Liver (tissue), 8 donors: ENCODE measurements at regions not wholly inside any gene's neighbourhood (a gene's known extent, or its start where the extent isn't known, plus 50 kb on each side); places are given as distances from the start of the nearest gene placed in this dataset.

Experiments
- DNase-seq: peaks from one replicate; pipeline ENCODE4 v3.0.0-alpha.2; 2017; ENCODE audit warnings: low spot score
- H3K27ac ChIP-seq, 2 donors: one replicate each; pipeline ENCODE4 v1.7.0; 2013; ENCODE audit warnings: inconsistent platforms in 2 of 2, low read length in 2 of 2, control low read depth in 1 of 2, low read depth in 1 of 2, mild to moderate bottlenecking in 1 of 2
- H3K27me3 ChIP-seq, 4 donors: one replicate each; pipeline versions ENCODE4 v1.6.1 to v1.7.0; 2013; ENCODE audit warnings: low read length in 3 of 4, inconsistent platforms in 1 of 4, mild to moderate bottlenecking in 1 of 4, moderate library complexity in 1 of 4; ENCODE audit not compliant: control insufficient read depth in 4 of 4, insufficient read depth in 4 of 4
- H3K36me3 ChIP-seq, 4 donors: one replicate each; pipeline versions ENCODE4 v1.6.1 to v1.7.0; 2013; ENCODE audit warnings: low read length in 3 of 4, mild to moderate bottlenecking in 3 of 4, low read depth in 1 of 4, moderate library complexity in 1 of 4; ENCODE audit not compliant: control insufficient read depth in 4 of 4, insufficient read depth in 3 of 4
- H3K4me1 ChIP-seq, 4 donors: one replicate each; pipeline versions ENCODE4 v1.6.1 to v1.7.0; 2013; ENCODE audit warnings: low read length in 3 of 4, mild to moderate bottlenecking in 3 of 4, moderate library complexity in 1 of 4; ENCODE audit not compliant: control insufficient read depth in 4 of 4, insufficient read depth in 4 of 4
- H3K4me3 ChIP-seq, 3 donors: one replicate each; pipeline versions ENCODE4 v1.6.1 to v1.7.0; 2013; ENCODE audit warnings: low read length in 3 of 3, control low read depth in 1 of 3, low read depth in 1 of 3, mild to moderate bottlenecking in 1 of 3
- H3K9ac ChIP-seq, 2 donors: one replicate each; pipeline ENCODE4 v1.7.0; 2013; ENCODE audit warnings: low read length in 2 of 2, mild to moderate bottlenecking in 2 of 2, moderate library complexity in 2 of 2, control low read depth in 1 of 2, low read depth in 1 of 2
- H3K9me3 ChIP-seq, 4 donors: one replicate each; pipeline versions ENCODE4 v1.6.1 to v1.7.0; 2013; ENCODE audit warnings: low read length in 3 of 4; ENCODE audit not compliant: control insufficient read depth in 4 of 4
- EGR1 ChIP-seq, 2 donors: IDR thresholded peaks; 2 replicates each; pipeline ENCODE4 v1.6.1; 2016 to 2018; ENCODE audit warnings: antibody characterized with exemption in 2 of 2, low read depth in 2 of 2
- FOXA1 ChIP-seq: IDR thresholded peaks from 2 replicates; pipeline ENCODE4 v1.6.1; 2016; ENCODE audit warnings: antibody characterized with exemption
- FOXA2 ChIP-seq: IDR thresholded peaks from 2 replicates; pipeline ENCODE4 v1.6.1; 2016; ENCODE audit warnings: antibody characterized with exemption
- GABPA ChIP-seq, 2 donors: IDR thresholded peaks in 1 of 2; conservative IDR thresholded peaks in 1 of 2; 2 replicates each; pipeline ENCODE4 v1.6.1; 2016; ENCODE audit warnings: antibody characterized with exemption in 2 of 2, mild to moderate bottlenecking in 1 of 2, moderate library complexity in 1 of 2
- HNF4A ChIP-seq, 2 donors: conservative IDR thresholded peaks; 2 replicates each; pipeline ENCODE4 v1.6.1; 2016; ENCODE audit warnings: antibody characterized with exemption in 2 of 2, mild to moderate bottlenecking in 2 of 2
- HNF4G ChIP-seq: IDR thresholded peaks from 2 replicates; pipeline ENCODE4 v1.6.1; 2016; ENCODE audit warnings: antibody characterized with exemption
- JUND ChIP-seq, 2 donors: IDR thresholded peaks; 2 replicates each; pipeline ENCODE4 v1.6.1; 2016; ENCODE audit warnings: antibody characterized with exemption in 2 of 2
- NR2F2 ChIP-seq: IDR thresholded peaks from 2 replicates; pipeline ENCODE4 v1.6.1; 2016; ENCODE audit warnings: antibody characterized with exemption
- RAD21 ChIP-seq, 2 donors: IDR thresholded peaks; 2 replicates each; pipeline ENCODE4 v1.6.1; 2016; ENCODE audit warnings: antibody characterized with exemption in 2 of 2, mild to moderate bottlenecking in 2 of 2
- REST ChIP-seq: IDR thresholded peaks from 2 replicates; pipeline ENCODE4 v1.6.1; 2016; ENCODE audit warnings: antibody characterized with exemption, mild to moderate bottlenecking
- RXRA ChIP-seq, 2 donors: IDR thresholded peaks; 2 replicates each; pipeline ENCODE4 v1.6.1; 2017 to 2018; ENCODE audit warnings: antibody characterized with exemption in 2 of 2, mild to moderate bottlenecking in 1 of 2
- SP1 ChIP-seq: IDR thresholded peaks from 2 replicates; pipeline ENCODE4 v1.6.1; 2018; ENCODE audit warnings: antibody characterized with exemption, mild to moderate bottlenecking
- TAF1 ChIP-seq: conservative IDR thresholded peaks from 2 replicates; pipeline ENCODE4 v1.6.1; 2016; ENCODE audit warnings: antibody characterized with exemption, mild to moderate bottlenecking
- YY1 ChIP-seq: IDR thresholded peaks from 2 replicates; pipeline ENCODE4 v1.6.1; 2016; ENCODE audit warnings: antibody characterized with exemption, mild to moderate bottlenecking
- WGBS: extraction: QIAGEN DNeasy Blood & Tissue Kit; methylation state at CpG from one replicate; pipeline ENCODE4 v1.1.7; 2013; 5-methylcytosine and 5-hydroxymethylcytosine counted together
- TF ChIP-seq, protein P1 (sequence below): fragments of 150-350 bp; IDR thresholded peaks from 2 replicates; pipeline ENCODE4 v1.5.1; 2017; ENCODE audit warnings: improper control_type of control experiment, low read depth, low read length; ENCODE audit not compliant: missing input control
- TF ChIP-seq, protein P2 (sequence below): IDR thresholded peaks from 2 replicates; pipeline ENCODE4 v1.6.1; 2016; ENCODE audit warnings: antibody characterized with exemption
- TF ChIP-seq, protein P3 (sequence below): IDR thresholded peaks from 2 replicates; pipeline ENCODE4 v1.6.1; 2016; ENCODE audit warnings: antibody characterized with exemption
- TF ChIP-seq, protein P4 (sequence below): IDR thresholded peaks from 2 replicates; pipeline ENCODE4 v1.6.1; 2016; ENCODE audit warnings: antibody characterized with exemption
- donor health status: healthy.
- donor health status: healthy.
- donor health status: healthy.
- donor health status: healthy.
- donor health status: healthy.

GRCh38 chr15:38674448-38674847 lies 109.8 kb upstream of the RASGRP1 start:
- WGBS = 83% methylated on average over 4 of the region's 4 CpGs
- H3K4me1 ChIP-seq = no peaks in the 10 kb centered on the region

DNA sequence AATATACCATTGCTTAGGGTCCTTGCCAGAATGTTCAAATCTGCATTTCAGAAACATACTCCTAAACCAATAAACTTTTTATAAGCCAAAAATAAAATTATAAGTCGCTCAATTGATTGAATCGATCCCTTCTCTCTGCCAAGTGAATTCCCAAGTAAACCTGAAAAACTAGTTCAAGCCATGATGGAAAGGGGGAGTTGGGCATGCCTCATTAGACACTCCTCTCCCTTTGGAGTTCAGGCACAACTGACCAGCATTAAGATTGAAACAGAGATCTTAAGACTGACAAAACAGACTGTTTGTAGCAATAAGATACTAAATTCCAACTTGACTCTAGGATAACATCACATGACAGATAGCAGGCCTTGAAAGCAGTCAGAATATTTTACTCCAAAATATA lies 113.7 kb upstream of the RASGRP1 start:
- WGBS = 94% methylated on average over 2 of the region's 2 CpGs
- H3K9me3 ChIP-seq = no peaks in the 10 kb centered on the region
- H3K36me3 ChIP-seq = no peaks in the 10 kb centered on the region
- H3K27ac ChIP-seq = no peak overlapping the region
- H3K27me3 ChIP-seq = no peaks in the 10 kb centered on the region
- DNase-seq = no peak
- no peak overlapping the region for H3K9ac ChIP-seq
- TF ChIP-seq YY1 (no peak), FOXA2 (no peak), JUND (IDR thresholded peaks at IDR 0.05) (no peak), NR2F2 (no peak), RXRA (IDR thresholded peaks at IDR 0.05) (no peak), EGR1 (IDR thresholded peaks at IDR 0.05; ENCODE audit: low read depth in 2 of 2) (no peak), FOXA1 (no peak), HNF4G (no peak), SP1 (no peak)
- TF ChIP-seq, protein P1, sequence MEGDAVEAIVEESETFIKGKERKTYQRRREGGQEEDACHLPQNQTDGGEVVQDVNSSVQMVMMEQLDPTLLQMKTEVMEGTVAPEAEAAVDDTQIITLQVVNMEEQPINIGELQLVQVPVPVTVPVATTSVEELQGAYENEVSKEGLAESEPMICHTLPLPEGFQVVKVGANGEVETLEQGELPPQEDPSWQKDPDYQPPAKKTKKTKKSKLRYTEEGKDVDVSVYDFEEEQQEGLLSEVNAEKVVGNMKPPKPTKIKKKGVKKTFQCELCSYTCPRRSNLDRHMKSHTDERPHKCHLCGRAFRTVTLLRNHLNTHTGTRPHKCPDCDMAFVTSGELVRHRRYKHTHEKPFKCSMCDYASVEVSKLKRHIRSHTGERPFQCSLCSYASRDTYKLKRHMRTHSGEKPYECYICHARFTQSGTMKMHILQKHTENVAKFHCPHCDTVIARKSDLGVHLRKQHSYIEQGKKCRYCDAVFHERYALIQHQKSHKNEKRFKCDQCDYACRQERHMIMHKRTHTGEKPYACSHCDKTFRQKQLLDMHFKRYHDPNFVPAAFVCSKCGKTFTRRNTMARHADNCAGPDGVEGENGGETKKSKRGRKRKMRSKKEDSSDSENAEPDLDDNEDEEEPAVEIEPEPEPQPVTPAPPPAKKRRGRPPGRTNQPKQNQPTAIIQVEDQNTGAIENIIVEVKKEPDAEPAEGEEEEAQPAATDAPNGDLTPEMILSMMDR = no peak
- TF ChIP-seq, protein P2, sequence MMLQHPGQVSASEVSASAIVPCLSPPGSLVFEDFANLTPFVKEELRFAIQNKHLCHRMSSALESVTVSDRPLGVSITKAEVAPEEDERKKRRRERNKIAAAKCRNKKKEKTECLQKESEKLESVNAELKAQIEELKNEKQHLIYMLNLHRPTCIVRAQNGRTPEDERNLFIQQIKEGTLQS = no peak
- H3K4me1 ChIP-seq = no peaks in the 10 kb centered on the region
- no peak overlapping the region for H3K4me3 ChIP-seq

More at GRCh38 chr15:38674448-38674847, 109.8 kb upstream of the RASGRP1 start:
- Histone ChIP-seq H3K27me3 (no peaks in the 10 kb centered on the region), H3K9ac (no peak overlapping the region), H3K36me3 (no peaks in the 10 kb centered on the region), H3K9me3 (no peaks in the 10 kb centered on the region), H3K27ac (no peak overlapping the region), H3K4me3 (no peak overlapping the region)
- DNase-seq = no peak
- TF ChIP-seq YY1 (no peak), HNF4G (no peak), RAD21 (IDR thresholded peaks at IDR 0.05) (no peak), EGR1 (IDR thresholded peaks at IDR 0.05; ENCODE audit: low read depth in 2 of 2) (no peak), GABPA (IDR thresholded peaks at IDR 0.05 in 1 of 2, conservative IDR thresholded peaks at IDR 0.05 in 1 of 2) (no peak), TAF1 (no peak), SP1 (no peak)
- TF ChIP-seq, protein P3, sequence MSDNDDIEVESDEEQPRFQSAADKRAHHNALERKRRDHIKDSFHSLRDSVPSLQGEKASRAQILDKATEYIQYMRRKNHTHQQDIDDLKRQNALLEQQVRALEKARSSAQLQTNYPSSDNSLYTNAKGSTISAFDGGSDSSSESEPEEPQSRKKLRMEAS = no peak

GRCh38 chr15:38680775-38681174 lies 116.2 kb upstream of the RASGRP1 start:
- H3K4me3 ChIP-seq = no peak overlapping the region
- no peaks in the 10 kb centered on the region for H3K27me3 ChIP-seq
- no peaks in the 10 kb centered on the region for H3K36me3 ChIP-seq
- no peaks in the 10 kb centered on the region for H3K9me3 ChIP-seq
- WGBS = 79% methylated on average over 5 of the region's 5 CpGs
- H3K4me1 ChIP-seq = no peaks in the 10 kb centered on the region
- no peak overlapping the region for H3K27ac ChIP-seq
- DNase-seq = no peak
- H3K9ac ChIP-seq = no peak overlapping the region
- TF ChIP-seq RAD21 (IDR thresholded peaks at IDR 0.05) (no peak), JUND (IDR thresholded peaks at IDR 0.05) (no peak), RXRA (IDR thresholded peaks at IDR 0.05) (no peak), TAF1 (no peak), SP1 (no peak), REST (no peak), EGR1 (IDR thresholded peaks at IDR 0.05; ENCODE audit: low read depth in 2 of 2) (no peak), HNF4A (conservative IDR thresholded peaks at IDR 0.05) (no peak), YY1 (no peak), NR2F2 (no peak)
- TF ChIP-seq, protein P1 = no peak
- TF ChIP-seq, protein P4, sequence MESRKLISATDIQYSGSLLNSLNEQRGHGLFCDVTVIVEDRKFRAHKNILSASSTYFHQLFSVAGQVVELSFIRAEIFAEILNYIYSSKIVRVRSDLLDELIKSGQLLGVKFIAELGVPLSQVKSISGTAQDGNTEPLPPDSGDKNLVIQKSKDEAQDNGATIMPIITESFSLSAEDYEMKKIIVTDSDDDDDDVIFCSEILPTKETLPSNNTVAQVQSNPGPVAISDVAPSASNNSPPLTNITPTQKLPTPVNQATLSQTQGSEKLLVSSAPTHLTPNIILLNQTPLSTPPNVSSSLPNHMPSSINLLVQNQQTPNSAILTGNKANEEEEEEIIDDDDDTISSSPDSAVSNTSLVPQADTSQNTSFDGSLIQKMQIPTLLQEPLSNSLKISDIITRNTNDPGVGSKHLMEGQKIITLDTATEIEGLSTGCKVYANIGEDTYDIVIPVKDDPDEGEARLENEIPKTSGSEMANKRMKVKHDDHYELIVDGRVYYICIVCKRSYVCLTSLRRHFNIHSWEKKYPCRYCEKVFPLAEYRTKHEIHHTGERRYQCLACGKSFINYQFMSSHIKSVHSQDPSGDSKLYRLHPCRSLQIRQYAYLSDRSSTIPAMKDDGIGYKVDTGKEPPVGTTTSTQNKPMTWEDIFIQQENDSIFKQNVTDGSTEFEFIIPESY = no peak
- TF ChIP-seq, protein P2 = no peak
